PC-3 (cell line): ENCODE measurements at regions not wholly inside any gene's neighbourhood (a gene's known extent, or its start where the extent isn't known, plus 50 kb on each side); places are given as distances from the start of the nearest gene placed in this dataset.
A peak's percentile ranks its signal among the peaks of the same experiment; 100 is the strongest.

Experiments used
- ATAC-seq: fragments of 200-7000 bp; cut with Tn5 transposase; 2 replicates; pipeline ENCODE4 v1.9.1; 2020; ENCODE audit warnings: mild to moderate bottlenecking, moderate library complexity
- BruUV-seq: library from RNA; stranded (reverse); fragments of 400-500 nt; replicated peaks from 2 replicates; lab custom pipeline; 2021; lab: Mats Ljungman, UMichigan
- CTCF ChIA-PET: fragments of 300-600 bp; sonication (Branson Sonifier 250); formaldehyde crosslinking; loops from one replicate; lab custom pipeline; 2022; ENCODE audit warnings: antibody characterized with exemption; lab: Charles Lee
- POLR2A ChIA-PET: fragments of 300-600 bp; sonication (Branson Sonifier 250); formaldehyde crosslinking; loops from one replicate; lab custom pipeline; 2022; ENCODE audit warnings: antibody characterized with exemption; ENCODE audit not compliant: unreplicated experiment; lab: Charles Lee
- DNase-seq: peaks from one replicate; pipeline ENCODE4 v3.0.0-alpha.2; 2015
- H2AFZ ChIP-seq: fragments of 300-600 bp; sonication (generic); 2 replicates; pipeline ENCODE4 v1.6.0; 2016; ENCODE audit warnings: antibody characterized with exemption, low read length
- H3F3A ChIP-seq: fragments of 300-600 bp; sonication (generic); one replicate; pipeline ENCODE4 v1.6.0; 2017; ENCODE audit warnings: antibody characterized with exemption, low read length, control low read depth, mild to moderate bottlenecking; ENCODE audit not compliant: unreplicated experiment
- H3K27ac ChIP-seq: fragments of 300-600 bp; sonication (generic); 2 replicates; pipeline ENCODE4 v1.5.1; 2016; ENCODE audit warnings: mild to moderate bottlenecking, low read length
- H3K27me3 ChIP-seq: fragments of 300-600 bp; sonication (generic); 2 replicates; pipeline ENCODE4 v1.6.1; 2016; ENCODE audit warnings: low read length, mixed read lengths
- H3K36me3 ChIP-seq: fragments of 300-600 bp; sonication (generic); 2 replicates; pipeline ENCODE4 v1.6.1; 2016; ENCODE audit warnings: low read depth, mixed run types, low read length, mixed read lengths
- H3K4me1 ChIP-seq: fragments of 300-600 bp; sonication (generic); 2 replicates; pipeline ENCODE4 v1.5.1; 2016; ENCODE audit warnings: low read length; ENCODE audit not compliant: insufficient read depth
- H3K4me2 ChIP-seq: fragments of 300-600 bp; sonication (generic); 2 replicates; pipeline ENCODE4 v1.6.0; 2016; ENCODE audit warnings: low read length
- H3K4me3 ChIP-seq: fragments of 300-600 bp; sonication (generic); 2 replicates; pipeline ENCODE4 v1.5.1; 2016; ENCODE audit warnings: mild to moderate bottlenecking, low read length, mixed read lengths
- H3K79me2 ChIP-seq: fragments of 300-600 bp; sonication (generic); 2 replicates; pipeline ENCODE4 v1.6.1; 2017; ENCODE audit warnings: low read length, mixed read lengths
- H3K9ac ChIP-seq: fragments of 300-600 bp; sonication (generic); 2 replicates; pipeline ENCODE4 v1.6.0; 2016; ENCODE audit warnings: mild to moderate bottlenecking, low read length
- H3K9me2 ChIP-seq: fragments of 300-600 bp; sonication (generic); replicated peaks from 2 replicates; pipeline ENCODE4 v1.6.1; 2016; ENCODE audit warnings: mixed run types, low read length, mixed read lengths
- H3K9me3 ChIP-seq: fragments of 300-600 bp; sonication (generic); 2 replicates; pipeline ENCODE4 v1.6.1; 2016; ENCODE audit warnings: low read length, mixed read lengths
- H4K20me1 ChIP-seq: fragments of 300-600 bp; sonication (generic); 2 replicates; pipeline ENCODE4 v1.6.1; 2016; ENCODE audit warnings: low read length, mixed read lengths
- EZH2 ChIP-seq: fragments of 300-600 bp; sonication (generic); IDR thresholded peaks from one replicate; pipeline ENCODE4 v1.6.1; 2017; ENCODE audit warnings: antibody characterized with exemption, mild to moderate bottlenecking, low read length; ENCODE audit not compliant: unreplicated experiment
- EZH2phosphoT487 ChIP-seq: fragments of 300-600 bp; sonication (generic); IDR thresholded peaks from 2 replicates; pipeline ENCODE4 v1.6.1; 2018; ENCODE audit warnings: mild to moderate bottlenecking, antibody characterized with exemption, low read length, borderline replicate concordance
- intact Hi-C: fragments of 100-400 bp; cut with micrococcal nuclease; formaldehyde crosslinking; loops from 2 replicates; pipeline ENCODE4 v1.9.0; 2023
- TF ChIP-seq, protein P1 (sequence below): fragments of 300-600 bp; sonication (generic); conservative IDR thresholded peaks from 2 replicates; pipeline ENCODE4 v1.5.1; 2017; ENCODE audit warnings: antibody characterized with exemption, low read depth, mild to moderate bottlenecking, low read length

GRCh38 chr3:102745881-102746280 lies 311.1 kb downstream of the ZPLD1 start:
- Histone ChIP-seq H3K9me3 (no peaks in the 10 kb centered on the region), H3K4me1 (no peaks in the 10 kb centered on the region), H4K20me1 (no peaks in the 10 kb centered on the region), H3K4me3 (no peak overlapping the region), H3K27ac (no peak overlapping the region), H3F3A (no peaks in the 10 kb centered on the region), H3K9ac (no peak overlapping the region), H3K4me2 (no peak overlapping the region), H3K27me3 (no peaks in the 10 kb centered on the region), H2AFZ (no peak overlapping the region), H3K9me2 (no peaks in the 10 kb centered on the region), H3K79me2 (no peaks in the 10 kb centered on the region), H3K36me3 (no peaks in the 10 kb centered on the region)
- DNase-seq (peak; percentile 44), ATAC-seq (peak; percentile 82)
- ChIA-PET POLR2A (no interaction called here), CTCF (no interaction called here)
- no peak for TF ChIP-seq EZH2phosphoT487
- TF ChIP-seq, protein P1, sequence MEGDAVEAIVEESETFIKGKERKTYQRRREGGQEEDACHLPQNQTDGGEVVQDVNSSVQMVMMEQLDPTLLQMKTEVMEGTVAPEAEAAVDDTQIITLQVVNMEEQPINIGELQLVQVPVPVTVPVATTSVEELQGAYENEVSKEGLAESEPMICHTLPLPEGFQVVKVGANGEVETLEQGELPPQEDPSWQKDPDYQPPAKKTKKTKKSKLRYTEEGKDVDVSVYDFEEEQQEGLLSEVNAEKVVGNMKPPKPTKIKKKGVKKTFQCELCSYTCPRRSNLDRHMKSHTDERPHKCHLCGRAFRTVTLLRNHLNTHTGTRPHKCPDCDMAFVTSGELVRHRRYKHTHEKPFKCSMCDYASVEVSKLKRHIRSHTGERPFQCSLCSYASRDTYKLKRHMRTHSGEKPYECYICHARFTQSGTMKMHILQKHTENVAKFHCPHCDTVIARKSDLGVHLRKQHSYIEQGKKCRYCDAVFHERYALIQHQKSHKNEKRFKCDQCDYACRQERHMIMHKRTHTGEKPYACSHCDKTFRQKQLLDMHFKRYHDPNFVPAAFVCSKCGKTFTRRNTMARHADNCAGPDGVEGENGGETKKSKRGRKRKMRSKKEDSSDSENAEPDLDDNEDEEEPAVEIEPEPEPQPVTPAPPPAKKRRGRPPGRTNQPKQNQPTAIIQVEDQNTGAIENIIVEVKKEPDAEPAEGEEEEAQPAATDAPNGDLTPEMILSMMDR, result peak; percentile 59
- intact Hi-C loops, result no loop called here
- no TSS peak for BruUV-seq

- intact Hi-C loops, result no loop called here
- POLR2A ChIA-PET, result no interaction called here
- 0 out of 2 replicates have a peak, but pooled peaks cover 3% of the 10 kb centered on the region for H3K27me3 ChIP-seq
Observed at GRCh38 chr3:102747611-102748010, 312.8 kb downstream of the ZPLD1 start.

GRCh38 chr3:102748646-102749045 lies 313.8 kb downstream of the ZPLD1 start:
- ChIA-PET POLR2A (no interaction called here), CTCF (no interaction called here)
- TF ChIP-seq, protein P1, result no peak
- H3K4me1 ChIP-seq, result no peaks in the 10 kb centered on the region
- no peak for ATAC-seq
- no peak for DNase-seq
- H3K79me2 ChIP-seq, result no peaks in the 10 kb centered on the region
- no peak overlapping the region for H3K4me2 ChIP-seq
- H3K9me2 ChIP-seq, result no peaks in the 10 kb centered on the region
- no peaks in the 10 kb centered on the region for H4K20me1 ChIP-seq
- H3K4me3 ChIP-seq, result no peak overlapping the region
- no peaks in the 10 kb centered on the region for H3F3A ChIP-seq
- no peaks in the 10 kb centered on the region for H3K36me3 ChIP-seq
- 0 out of 2 replicates have a peak, but pooled peaks cover 11% of the 10 kb centered on the region for H3K27me3 ChIP-seq
- H3K27ac ChIP-seq, result no peak overlapping the region
- BruUV-seq, result no TSS peak
- intact Hi-C loops, result no loop called here
- H2AFZ ChIP-seq, result no peak overlapping the region
- H3K9ac ChIP-seq, result no peak overlapping the region
- H3K9me3 ChIP-seq, result no peaks in the 10 kb centered on the region

More at GRCh38 chr3:102747611-102748010, 312.8 kb downstream of the ZPLD1 start:
- no peaks in the 10 kb centered on the region for H3K9me3 ChIP-seq
- H3K4me1 ChIP-seq, result no peaks in the 10 kb centered on the region
- ATAC-seq, result no peak
- TF ChIP-seq EZH2 (no peak), EZH2phosphoT487 (no peak)
- TF ChIP-seq, protein P1, result no peak
- H3K27ac ChIP-seq, result no peak overlapping the region
- H3K79me2 ChIP-seq, result no peaks in the 10 kb centered on the region
- H3K36me3 ChIP-seq, result no peaks in the 10 kb centered on the region
- H3K9me2 ChIP-seq, result no peaks in the 10 kb centered on the region
- CTCF ChIA-PET, result no interaction called here
- no peak for DNase-seq
- H4K20me1 ChIP-seq, result no peaks in the 10 kb centered on the region
- H3K9ac ChIP-seq, result no peak overlapping the region
- H2AFZ ChIP-seq, result no peak overlapping the region
- BruUV-seq, result no TSS peak
- H3F3A ChIP-seq, result no peaks in the 10 kb centered on the region
- no peak overlapping the region for H3K4me2 ChIP-seq
- no peak overlapping the region for H3K4me3 ChIP-seq
